ENCODE measurements at regions not wholly inside any gene's neighbourhood (a gene's known extent, or its start where the extent isn't known, plus 50 kb on each side); places are given as distances from the start of the nearest gene placed in this dataset.
"Not testable (repeated sequence)": the region's sequence is repeated elsewhere in the genome, so short reads cannot be mapped to it uniquely, and the experiment has no call there.

DNA sequence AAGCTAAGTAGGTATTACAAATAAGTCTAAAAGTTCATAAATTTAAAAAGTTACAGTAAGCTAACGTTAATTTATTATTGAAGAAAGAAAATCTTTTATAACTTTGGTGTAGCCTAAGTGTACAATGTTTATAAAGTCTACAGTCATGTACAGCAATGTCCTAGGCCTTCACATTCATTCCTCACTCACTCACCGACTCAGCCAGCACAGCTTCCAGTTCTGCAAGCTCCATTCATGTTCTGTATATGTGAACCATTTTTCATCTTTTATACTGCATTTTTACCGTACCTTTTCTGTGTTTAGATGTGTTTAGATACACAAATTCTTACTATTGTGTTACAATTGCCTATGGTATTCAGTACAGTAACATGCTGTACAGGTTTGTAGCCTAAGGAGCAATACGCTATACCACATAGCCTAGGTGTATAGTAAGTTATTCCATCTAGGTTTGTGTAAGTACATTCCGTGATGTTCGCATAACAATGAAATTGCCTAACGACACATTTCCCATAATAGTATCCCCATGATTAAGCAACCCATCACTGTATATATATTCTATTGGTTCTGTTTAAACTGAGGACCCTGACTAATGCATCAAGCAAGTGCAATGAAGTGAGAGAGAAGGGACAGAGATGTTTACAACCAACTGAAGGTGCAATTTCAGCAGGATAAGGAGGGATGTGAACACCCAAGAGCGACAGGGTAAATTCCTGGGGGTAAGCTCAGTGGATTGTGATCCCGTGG, 88.9 kb upstream of the TRIO start:
- DNase-seq = no peak

- no peak for DNase-seq
These were observed 92.3 kb upstream of the TRIO start for GRCh38 chr5:14050821-14051220.

DNA sequence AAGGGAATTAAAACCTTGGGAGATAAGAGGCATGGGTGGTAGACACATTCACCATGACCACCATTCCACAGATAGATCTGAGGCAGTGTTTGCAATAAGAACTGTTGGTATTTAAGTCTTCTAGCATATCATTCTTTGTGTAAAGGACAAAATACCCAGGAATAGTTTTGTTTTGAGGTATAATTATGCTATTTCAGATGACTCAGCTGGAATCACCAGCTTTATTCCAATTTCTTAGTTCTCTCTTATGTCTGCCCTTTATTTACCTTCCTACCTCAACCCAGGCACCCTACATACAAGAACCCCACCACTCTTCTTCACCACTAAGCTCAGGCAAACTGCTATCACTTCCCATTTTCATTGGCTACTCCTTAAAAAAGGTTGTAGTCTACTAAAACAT, 94.7 kb upstream of the TRIO start:
- no peak for DNase-seq

GRCh38 chr5:14041528-14042192, 97.2 kb upstream of the DNAH5 start:
- no peak for DNase-seq

GRCh38 chr5:14040542-14040941, 96.1 kb upstream of the DNAH5 start:
- DNase-seq = no peak

- no peak for DNase-seq
These were observed 95.1 kb upstream of the DNAH5 start for GRCh38 chr5:14039576-14039975.

- no peak for DNase-seq
These were observed 94.6 kb upstream of the DNAH5 start for GRCh38 chr5:14039063-14039462.

GRCh38 chr5:14038341-14038959, 94.0 kb upstream of the DNAH5 start:
- no peak for DNase-seq

GRCh38 chr5:14036947-14037346, 92.5 kb upstream of the DNAH5 start:
- DNase-seq = no peak

- no peak for DNase-seq
These were observed 92.0 kb upstream of the DNAH5 start for GRCh38 chr5:14036514-14036913.

DNA sequence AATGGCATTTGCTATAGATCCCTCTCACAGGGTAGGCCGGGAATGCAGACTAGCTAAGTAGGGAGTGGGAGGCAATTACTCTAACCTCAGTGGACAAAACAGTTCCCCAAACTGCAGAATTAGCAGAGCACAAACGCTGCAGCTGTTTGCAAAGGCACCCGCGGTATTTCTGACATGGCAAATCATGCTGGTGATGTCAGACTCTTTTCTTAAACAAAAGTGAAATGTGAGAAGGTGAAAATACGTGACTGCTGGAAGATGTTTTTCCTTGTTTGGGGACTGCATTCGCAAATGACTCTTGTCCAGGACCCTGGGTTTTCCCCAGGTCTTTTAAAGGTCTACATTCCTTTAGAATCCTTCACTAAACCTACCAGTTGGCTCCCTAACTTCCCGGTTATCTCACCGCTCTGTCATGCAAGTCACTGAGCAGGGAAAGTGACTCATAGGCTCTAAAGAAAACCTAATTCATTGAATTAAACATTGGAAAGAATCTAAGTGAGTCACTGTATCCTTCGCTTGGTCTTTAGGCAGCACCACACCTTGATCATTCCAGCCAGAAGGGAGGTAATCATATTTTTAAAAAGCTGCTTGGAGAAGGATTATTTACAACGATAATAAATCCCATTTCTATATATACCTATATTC, 91.5 kb upstream of the DNAH5 start:
- DNase-seq = no peak

DNA sequence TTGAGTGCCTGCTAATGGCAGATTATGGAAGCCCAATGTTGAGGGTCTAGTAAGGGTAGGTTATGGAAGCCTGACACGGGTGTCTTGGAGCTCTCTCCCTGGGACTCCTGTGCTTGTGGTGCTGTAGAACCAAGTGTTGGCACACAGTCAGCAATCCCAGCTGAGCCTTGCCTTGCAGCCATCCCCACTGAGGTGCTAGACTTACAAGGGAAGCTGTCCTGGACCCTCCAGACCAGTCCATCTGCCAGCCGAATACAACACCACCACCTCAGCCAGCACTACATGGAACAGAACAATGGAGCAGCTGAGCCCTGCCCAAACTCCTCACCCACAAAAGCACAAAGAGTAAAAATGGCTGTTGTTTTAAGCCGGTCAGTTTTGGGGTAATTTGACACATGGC, 90.5 kb upstream of the DNAH5 start:
- no peak for DNase-seq

- no peak for DNase-seq
These were observed 88.4 kb upstream of the DNAH5 start for GRCh38 chr5:14032918-14033317.

DNA sequence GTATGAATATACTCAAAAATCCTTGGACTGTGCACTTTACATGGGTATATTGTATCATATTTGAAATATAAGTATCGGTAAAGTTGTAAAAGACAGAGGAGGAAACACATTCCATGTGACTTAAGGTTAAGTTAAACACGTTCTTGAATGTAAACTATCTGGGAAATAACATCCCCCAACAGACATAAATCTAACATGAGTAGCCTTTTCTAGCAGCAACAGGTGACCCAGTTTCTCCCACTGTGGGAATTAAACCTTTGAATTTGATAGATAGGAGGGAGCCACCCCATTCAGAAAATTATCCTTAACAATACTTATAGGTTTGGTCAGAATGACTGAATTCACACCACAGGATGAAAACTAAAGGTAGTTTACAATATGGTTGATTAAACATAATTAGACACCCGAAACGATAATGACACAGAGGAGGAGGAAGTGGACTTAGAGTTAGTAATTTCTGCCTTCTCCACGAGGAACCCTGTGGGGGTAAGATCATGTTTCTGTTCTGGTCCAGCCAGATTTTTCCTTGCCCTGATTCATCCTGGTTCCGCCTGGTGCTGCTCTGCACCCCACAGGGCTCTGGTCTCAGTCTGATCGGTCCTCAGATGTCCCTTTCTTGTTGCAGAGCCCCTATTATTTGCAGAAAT, 84.6 kb upstream of the DNAH5 start:
- DNase-seq = no peak

DNA sequence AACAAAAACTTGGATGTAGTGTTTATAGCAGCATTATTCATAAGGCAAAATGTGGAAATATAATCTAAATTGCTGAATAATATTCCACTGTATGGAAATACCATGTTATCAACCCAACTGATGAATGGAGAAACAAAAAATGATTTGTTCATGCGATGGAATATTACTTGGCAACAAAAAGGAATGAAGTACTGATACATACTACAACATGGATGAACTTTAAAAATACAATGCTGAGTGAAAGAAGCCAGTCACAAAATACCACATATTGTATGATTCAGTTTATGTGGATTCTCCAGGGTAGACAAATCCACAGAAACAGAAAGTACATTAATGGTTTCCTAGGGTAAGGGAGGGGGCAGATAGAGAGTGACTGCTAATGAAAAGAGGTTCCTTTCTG, 83.7 kb upstream of the DNAH5 start:
- DNase-seq = no peak

- no peak for DNase-seq
These were observed 81.2 kb upstream of the DNAH5 start for GRCh38 chr5:14025569-14026286.

- DNase-seq = no peak
These were observed 78.5 kb upstream of the DNAH5 start for GRCh38 chr5:14022971-14023370.

DNA sequence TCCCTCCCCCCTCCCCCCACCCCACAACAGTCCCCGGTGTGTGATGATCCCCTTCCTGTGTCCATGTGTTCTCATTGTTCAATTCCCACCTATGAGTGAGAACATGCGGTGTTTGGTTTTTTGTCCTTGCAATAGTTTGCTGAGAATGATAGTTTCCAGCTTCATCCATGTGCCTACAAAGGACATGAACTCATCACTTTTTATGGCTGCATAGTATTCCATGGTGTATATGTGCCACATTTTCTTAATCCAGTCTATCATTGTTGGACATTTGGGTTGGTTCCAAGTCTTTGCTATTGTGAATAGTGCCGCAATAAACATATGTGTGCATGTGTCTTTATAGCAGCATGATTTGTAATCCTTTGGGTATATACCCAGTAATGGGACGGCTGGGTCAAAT, 76.5 kb upstream of the DNAH5 start:
- DNase-seq = not testable (repeated sequence)

DNA sequence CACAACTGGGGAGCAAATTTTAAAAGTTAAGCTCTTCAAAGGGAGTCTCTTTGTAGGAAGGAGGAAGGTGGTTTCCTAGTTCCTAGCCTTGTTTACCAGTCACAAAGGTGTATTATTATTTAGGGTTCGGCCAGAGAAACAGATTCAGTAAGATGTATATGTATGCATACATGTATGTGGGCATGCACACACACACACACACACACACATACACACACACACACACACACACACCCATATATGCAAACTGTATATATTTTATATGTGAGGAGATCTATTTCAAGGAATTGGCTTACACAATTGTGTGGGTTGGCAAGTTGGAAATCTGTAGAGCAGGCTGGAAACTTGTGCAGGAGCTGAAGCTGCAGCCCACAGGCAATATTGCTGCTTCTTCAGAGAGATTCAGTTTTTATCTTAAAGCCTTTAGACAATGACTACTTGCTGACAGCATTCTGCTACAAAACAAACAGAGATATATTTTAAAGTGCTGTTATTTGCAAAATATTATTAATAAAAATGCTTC, 75.3 kb upstream of the DNAH5 start:
- no peak for DNase-seq

DNA sequence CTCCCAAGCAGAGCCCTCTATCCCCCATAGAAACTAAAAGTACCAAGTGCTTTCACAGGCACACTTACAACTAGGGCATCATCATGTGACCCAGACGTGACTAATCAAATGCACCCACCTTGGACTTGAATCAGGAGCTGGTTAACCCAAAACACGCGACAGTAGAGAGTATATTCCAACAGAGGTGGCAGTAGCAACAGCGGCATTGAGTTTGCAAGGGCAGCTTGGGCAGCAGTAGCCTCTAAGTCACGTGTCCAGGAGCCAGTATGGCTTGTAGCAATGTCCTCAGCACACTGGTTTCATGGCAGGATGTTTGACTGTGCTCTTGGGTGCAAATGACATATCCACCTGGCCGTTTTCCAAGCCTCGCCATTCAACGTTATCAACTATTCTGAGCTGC, 73.4 kb upstream of the DNAH5 start:
- DNase-seq = no peak

DNA sequence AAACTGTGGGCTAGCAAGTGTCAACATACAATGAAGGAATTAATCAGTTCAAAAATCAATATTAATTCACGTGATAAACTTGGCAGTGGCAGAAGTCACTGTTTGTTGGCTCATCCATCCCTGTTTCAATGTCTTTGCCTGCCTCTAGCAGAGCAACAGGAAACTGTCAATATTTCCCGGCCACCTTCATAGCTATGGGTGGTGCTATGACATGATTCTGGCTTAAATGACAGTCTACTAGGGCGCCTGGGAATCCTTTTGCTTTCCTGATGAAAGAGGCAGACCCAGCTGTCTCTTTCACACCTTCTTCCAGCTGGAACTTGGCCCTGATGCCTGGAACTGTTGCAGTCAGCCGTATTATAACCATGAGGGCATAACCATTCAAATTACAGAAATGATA, 72.1 kb upstream of the DNAH5 start:
- no peak for DNase-seq
